ENCODE measurements at regions not wholly inside any gene's neighbourhood (a gene's known extent, or its start where the extent isn't known, plus 50 kb on each side); places are given as distances from the start of the nearest gene placed in this dataset.

GRCh38 chr10:130897815-130898214, 413.7 kb downstream of the TCERG1L start:
- DNase-seq (no peak), ATAC-seq (no peak)
- no peaks in the 10 kb centered on the region for H3K27me3 Mint-ChIP-seq (ENCODE audit: low read depth)
- no peaks in the 10 kb centered on the region for H3K9me3 Mint-ChIP-seq (ENCODE audit: insufficient read depth)
- H3K27ac Mint-ChIP-seq: no peak overlapping the region
- CTCF ChIA-PET: no interaction called here
- no peaks in the 10 kb centered on the region for H3K4me1 Mint-ChIP-seq (ENCODE audit: low read depth)
- no peak overlapping the region for H3K4me3 Mint-ChIP-seq
- no peaks in the 10 kb centered on the region for H3K36me3 Mint-ChIP-seq (ENCODE audit: low read depth)
- POLR2A ChIA-PET: no interaction called here

DNA sequence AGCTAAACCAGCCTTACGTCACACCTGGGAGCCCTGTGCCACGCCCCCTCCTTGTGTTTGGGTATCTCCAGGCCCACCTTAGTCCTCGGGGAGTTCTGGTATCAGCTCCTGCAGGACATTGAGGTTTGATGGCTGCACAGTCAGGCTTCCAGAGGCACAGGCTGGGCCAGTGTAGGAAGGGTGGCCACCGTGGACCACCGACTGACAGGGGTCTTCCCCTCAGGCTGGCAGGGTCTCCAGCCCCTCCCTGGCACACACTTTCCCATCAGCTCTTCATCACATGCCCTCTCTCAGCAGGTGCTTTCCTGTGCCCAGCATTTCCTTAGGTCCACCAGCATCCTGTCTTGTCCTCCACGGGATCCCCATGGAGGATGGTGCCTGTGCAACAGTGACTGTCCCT, 413.1 kb downstream of the TCERG1L start:
- POLR2A ChIA-PET: no interaction called here

DNA sequence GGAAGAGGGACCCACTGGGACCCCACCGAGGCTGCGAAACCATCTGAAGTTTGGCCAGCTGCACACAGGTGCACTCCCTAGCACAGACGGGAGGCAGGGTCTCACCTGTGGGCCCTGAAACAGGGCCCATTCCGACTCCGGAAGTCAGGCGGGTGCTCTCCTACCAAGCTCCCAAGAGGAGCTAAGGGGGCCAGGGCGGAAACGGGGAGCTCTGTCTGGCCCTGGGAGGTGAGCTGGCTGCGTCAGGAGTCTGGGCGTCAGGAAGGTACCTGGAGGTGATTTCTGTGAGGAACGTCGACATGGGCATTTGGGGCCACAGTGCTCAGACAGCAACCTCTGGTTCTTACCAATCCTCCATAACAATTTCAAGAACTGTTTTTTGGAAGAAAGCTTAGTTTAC, 411.7 kb downstream of the TCERG1L start:
- ChIA-PET CTCF (no interaction called here), POLR2A (no interaction called here)
- no peak overlapping the region for H3K27ac Mint-ChIP-seq

More for the DNA sequence above, 413.1 kb downstream of the TCERG1L start:
- DNase-seq: no peak
- H3K27me3 Mint-ChIP-seq (ENCODE audit: low read depth): no peaks in the 10 kb centered on the region
- H3K36me3 Mint-ChIP-seq (ENCODE audit: low read depth): no peaks in the 10 kb centered on the region
- H3K4me3 Mint-ChIP-seq: no peak overlapping the region
- CTCF ChIA-PET: no interaction called here
- no peak for ATAC-seq
- no peak overlapping the region for H3K27ac Mint-ChIP-seq
- H3K4me1 Mint-ChIP-seq (ENCODE audit: low read depth): no peaks in the 10 kb centered on the region
- no peaks in the 10 kb centered on the region for H3K9me3 Mint-ChIP-seq (ENCODE audit: insufficient read depth)

DNA sequence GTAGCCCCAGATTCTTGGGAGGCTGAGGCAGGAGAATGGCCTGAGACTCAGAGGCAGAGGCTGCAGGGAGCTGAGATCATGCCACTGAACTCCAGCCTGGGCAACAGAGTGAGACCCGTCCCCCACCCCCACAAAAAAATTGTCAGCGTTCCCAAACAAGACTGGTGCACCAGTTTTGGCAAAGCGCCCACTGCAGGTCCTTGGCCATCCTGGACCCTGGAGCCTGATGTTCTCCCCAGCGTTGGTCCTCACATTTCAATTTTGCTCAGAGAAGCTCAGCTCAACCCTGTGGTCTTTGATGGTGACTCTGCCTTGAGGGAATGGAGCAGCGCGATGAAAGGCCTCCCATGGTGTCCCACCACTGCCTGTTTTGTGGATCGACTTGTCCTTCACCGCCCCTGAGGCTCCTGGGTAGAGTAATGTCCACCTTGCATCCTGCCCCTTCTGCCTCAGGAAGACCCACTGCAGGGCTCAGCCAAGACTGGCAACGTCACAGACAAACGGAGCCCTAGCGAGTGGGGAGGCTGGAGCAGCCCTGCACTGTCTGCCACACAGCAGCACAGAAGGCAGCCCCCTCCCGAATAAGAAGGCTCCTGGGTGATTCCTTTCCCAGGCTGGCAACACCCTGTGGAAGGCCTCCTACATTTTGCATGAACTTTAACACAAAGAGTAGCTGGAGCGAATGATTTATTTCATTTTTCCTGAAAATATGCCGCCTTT, 410.9 kb downstream of the TCERG1L start:
- H3K4me1 Mint-ChIP-seq (ENCODE audit: low read depth): no peaks in the 10 kb centered on the region
- H3K36me3 Mint-ChIP-seq (ENCODE audit: low read depth): no peaks in the 10 kb centered on the region
- H3K27me3 Mint-ChIP-seq (ENCODE audit: low read depth): no peaks in the 10 kb centered on the region
- no peaks in the 10 kb centered on the region for H3K9me3 Mint-ChIP-seq (ENCODE audit: insufficient read depth)
- H3K4me3 Mint-ChIP-seq: no peak overlapping the region
- CTCF ChIA-PET: no interaction called here
- ATAC-seq (no peak), DNase-seq (no peak)
- POLR2A ChIA-PET: no interaction called here
- no peak overlapping the region for H3K27ac Mint-ChIP-seq

More for the DNA sequence above, 411.7 kb downstream of the TCERG1L start:
- no peak overlapping the region for H3K4me3 Mint-ChIP-seq
- H3K36me3 Mint-ChIP-seq (ENCODE audit: low read depth): no peaks in the 10 kb centered on the region
- no peaks in the 10 kb centered on the region for H3K4me1 Mint-ChIP-seq (ENCODE audit: low read depth)
- DNase-seq: no peak
- H3K9me3 Mint-ChIP-seq (ENCODE audit: insufficient read depth): no peaks in the 10 kb centered on the region
- no peaks in the 10 kb centered on the region for H3K27me3 Mint-ChIP-seq (ENCODE audit: low read depth)
- ATAC-seq: no peak

DNA sequence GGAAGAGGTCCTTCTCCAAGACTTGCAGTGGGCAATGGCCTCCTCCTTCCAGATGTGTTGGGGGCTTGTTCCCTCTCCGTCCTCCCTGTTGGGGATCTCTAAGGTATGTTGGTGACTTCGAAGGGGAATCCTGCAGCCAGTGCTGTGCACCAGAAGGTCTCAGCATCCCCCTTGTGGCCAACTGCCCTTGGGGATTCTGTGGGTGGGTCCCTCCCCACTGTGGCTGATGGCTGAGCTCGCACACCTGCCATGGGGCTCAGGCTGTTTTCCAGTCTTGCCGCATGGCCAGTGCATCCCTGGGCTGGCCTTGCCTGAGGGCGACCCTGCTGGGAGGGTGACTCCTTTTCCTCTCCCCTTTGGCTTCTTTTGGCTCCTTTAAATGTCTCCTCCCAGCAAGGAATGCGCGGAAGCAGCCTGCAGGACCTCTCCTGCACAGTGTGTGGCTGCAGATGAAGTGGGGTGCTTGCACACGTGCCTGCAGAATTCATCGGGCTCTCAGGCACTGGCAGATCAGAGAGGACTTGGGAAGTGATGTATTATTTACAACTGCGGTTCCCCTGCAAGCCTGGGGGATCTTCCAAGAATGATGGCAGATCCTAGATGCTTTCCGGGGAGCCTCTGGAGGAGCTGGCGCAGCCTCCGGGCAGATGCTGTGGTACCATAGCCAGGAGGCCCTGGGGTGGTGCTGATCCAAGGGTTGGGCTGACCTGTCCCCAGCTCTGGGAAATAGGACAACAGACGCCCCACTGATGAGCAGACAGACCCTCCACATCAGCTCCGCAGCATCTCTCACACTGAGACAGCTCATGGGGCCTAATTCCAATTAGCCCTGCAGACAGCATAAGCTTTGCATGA, 410.0 kb downstream of the TCERG1L start:
- Mint-ChIP-seq H3K36me3 (ENCODE audit: low read depth) (no peaks in the 10 kb centered on the region), H3K27me3 (ENCODE audit: low read depth) (no peaks in the 10 kb centered on the region), H3K9me3 (ENCODE audit: insufficient read depth) (no peaks in the 10 kb centered on the region), H3K4me1 (ENCODE audit: low read depth) (no peaks in the 10 kb centered on the region), H3K27ac (no peak overlapping the region), H3K4me3 (no peak overlapping the region)
- no peak for ATAC-seq
- DNase-seq: no peak
- POLR2A ChIA-PET: no interaction called here
- CTCF ChIA-PET: no interaction called here

DNA sequence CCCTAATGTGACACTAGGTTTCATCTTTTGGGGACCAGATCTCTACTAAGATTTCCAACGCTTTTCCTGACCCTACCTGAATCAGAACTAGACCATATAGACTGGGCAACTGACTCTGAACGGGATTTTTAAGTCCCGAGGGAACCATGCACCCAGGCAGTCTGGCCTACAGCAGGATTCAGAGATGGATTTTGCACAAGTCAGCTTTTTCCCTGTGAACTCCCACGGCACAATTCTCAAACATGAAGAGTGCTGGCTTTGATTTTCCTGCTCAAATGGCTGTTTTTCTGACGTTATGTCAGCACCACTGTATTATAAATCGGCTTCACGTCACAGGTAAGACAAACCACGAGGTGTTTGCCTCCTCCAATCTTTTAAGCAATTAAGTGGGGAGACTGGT, 409.1 kb downstream of the TCERG1L start:
- ChIA-PET POLR2A (no interaction called here), CTCF (no interaction called here)
- DNase-seq: no peak
- H3K36me3 Mint-ChIP-seq (ENCODE audit: low read depth): no peaks in the 10 kb centered on the region
- H3K27me3 Mint-ChIP-seq (ENCODE audit: low read depth): no peaks in the 10 kb centered on the region
- no peaks in the 10 kb centered on the region for H3K9me3 Mint-ChIP-seq (ENCODE audit: insufficient read depth)
- H3K4me1 Mint-ChIP-seq (ENCODE audit: low read depth): no peaks in the 10 kb centered on the region
- no peak overlapping the region for H3K4me3 Mint-ChIP-seq
- no peak for ATAC-seq
- no peak overlapping the region for H3K27ac Mint-ChIP-seq

- ChIA-PET CTCF (no interaction called here), POLR2A (no interaction called here)
- no peak for ATAC-seq
- no peaks in the 10 kb centered on the region for H3K36me3 Mint-ChIP-seq (ENCODE audit: low read depth)
- no peaks in the 10 kb centered on the region for H3K4me1 Mint-ChIP-seq (ENCODE audit: low read depth)
- no peak for DNase-seq
- no peaks in the 10 kb centered on the region for H3K9me3 Mint-ChIP-seq (ENCODE audit: insufficient read depth)
- no peaks in the 10 kb centered on the region for H3K27me3 Mint-ChIP-seq (ENCODE audit: low read depth)
- H3K27ac Mint-ChIP-seq: no peak overlapping the region
- H3K4me3 Mint-ChIP-seq: no peak overlapping the region
Measured at GRCh38 chr10:130902929-130903328, 408.6 kb downstream of the TCERG1L start.

DNA sequence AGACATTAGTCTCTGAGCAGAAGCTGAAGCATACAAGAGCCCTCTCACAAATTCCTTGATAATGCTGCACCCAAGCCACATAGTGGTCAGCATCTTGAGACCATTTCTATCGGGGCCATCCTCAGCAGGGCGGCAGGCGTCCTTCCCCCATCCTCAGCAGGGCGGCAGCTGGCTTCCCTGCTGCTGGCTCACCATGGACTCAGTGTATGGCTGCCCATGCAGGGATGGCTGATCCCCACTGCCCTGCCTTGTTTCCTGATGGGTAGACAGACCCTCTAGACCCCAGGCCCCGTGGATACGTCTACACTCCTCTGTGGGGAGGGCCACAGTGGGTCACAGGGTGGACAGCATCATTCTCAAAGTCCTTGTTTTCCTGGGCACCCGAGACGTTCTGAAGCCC, 406.8 kb downstream of the TCERG1L start:
- H3K4me1 Mint-ChIP-seq (ENCODE audit: low read depth): no peaks in the 10 kb centered on the region
- H3K27ac Mint-ChIP-seq: no peak overlapping the region
- DNase-seq (no peak), ATAC-seq (no peak)
- no peak overlapping the region for H3K4me3 Mint-ChIP-seq
- CTCF ChIA-PET: no interaction called here
- H3K36me3 Mint-ChIP-seq (ENCODE audit: low read depth): no peaks in the 10 kb centered on the region
- POLR2A ChIA-PET: no interaction called here
- H3K9me3 Mint-ChIP-seq (ENCODE audit: insufficient read depth): no peaks in the 10 kb centered on the region
- H3K27me3 Mint-ChIP-seq (ENCODE audit: low read depth): no peaks in the 10 kb centered on the region

GRCh38 chr10:130905386-130905785, 406.1 kb downstream of the TCERG1L start:
- no peaks in the 10 kb centered on the region for H3K9me3 Mint-ChIP-seq (ENCODE audit: insufficient read depth)
- POLR2A ChIA-PET: no interaction called here

GRCh38 chr10:130905921-130906320, 405.6 kb downstream of the TCERG1L start:
- POLR2A ChIA-PET: no interaction called here
- no peak overlapping the region for H3K4me3 Mint-ChIP-seq
- no peak for ATAC-seq
- no peaks in the 10 kb centered on the region for H3K4me1 Mint-ChIP-seq (ENCODE audit: low read depth)
- no peaks in the 10 kb centered on the region for H3K36me3 Mint-ChIP-seq (ENCODE audit: low read depth)
- no peak overlapping the region for H3K27ac Mint-ChIP-seq
- no peak for DNase-seq
- no peaks in the 10 kb centered on the region for H3K27me3 Mint-ChIP-seq (ENCODE audit: low read depth)
- CTCF ChIA-PET: no interaction called here
- no peaks in the 10 kb centered on the region for H3K9me3 Mint-ChIP-seq (ENCODE audit: insufficient read depth)

More at GRCh38 chr10:130905386-130905785, 406.1 kb downstream of the TCERG1L start:
- Mint-ChIP-seq H3K27me3 (ENCODE audit: low read depth) (no peaks in the 10 kb centered on the region), H3K36me3 (ENCODE audit: low read depth) (no peaks in the 10 kb centered on the region), H3K4me1 (ENCODE audit: low read depth) (no peaks in the 10 kb centered on the region), H3K4me3 (no peak overlapping the region), H3K27ac (no peak overlapping the region)
- DNase-seq: no peak
- no peak for ATAC-seq
- CTCF ChIA-PET: no interaction called here

GRCh38 chr10:130910848-130911247, 400.7 kb downstream of the TCERG1L start:
- Mint-ChIP-seq H3K27ac (no peak overlapping the region), H3K4me1 (ENCODE audit: low read depth) (no peaks in the 10 kb centered on the region), H3K27me3 (ENCODE audit: low read depth) (no peaks in the 10 kb centered on the region), H3K4me3 (no peak overlapping the region), H3K36me3 (ENCODE audit: low read depth) (no peaks in the 10 kb centered on the region), H3K9me3 (ENCODE audit: insufficient read depth) (no peaks in the 10 kb centered on the region)
- CTCF ChIA-PET: no interaction called here
- POLR2A ChIA-PET: no interaction called here
- no peak for DNase-seq
- no peak for ATAC-seq

DNA sequence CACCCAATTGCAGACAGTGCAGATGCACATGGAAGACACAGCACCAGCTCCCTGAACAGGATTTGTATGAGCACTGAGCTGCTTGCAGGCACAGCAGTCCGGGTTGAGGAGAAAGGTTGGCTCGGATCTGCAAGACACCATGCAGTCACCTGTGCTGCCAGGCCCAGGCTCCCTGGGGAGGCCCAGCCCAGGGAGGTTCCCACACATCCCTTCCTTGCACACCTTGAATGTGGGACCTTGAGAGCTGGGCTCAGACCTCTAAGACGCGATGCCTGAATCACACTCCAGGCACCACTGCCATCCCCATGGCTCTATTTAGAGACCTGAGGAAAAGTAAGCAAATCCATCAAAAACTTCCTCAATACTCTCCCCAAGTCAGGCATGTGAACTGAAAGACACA, 397.7 kb downstream of the TCERG1L start:
- Mint-ChIP-seq H3K27me3 (ENCODE audit: low read depth) (no peaks in the 10 kb centered on the region), H3K9me3 (ENCODE audit: insufficient read depth) (no peaks in the 10 kb centered on the region), H3K4me3 (no peak overlapping the region), H3K4me1 (ENCODE audit: low read depth) (no peaks in the 10 kb centered on the region), H3K36me3 (ENCODE audit: low read depth) (no peaks in the 10 kb centered on the region), H3K27ac (no peak overlapping the region)
- ChIA-PET CTCF (no interaction called here), POLR2A (no interaction called here)
- ATAC-seq (no peak), DNase-seq (no peak)

DNA sequence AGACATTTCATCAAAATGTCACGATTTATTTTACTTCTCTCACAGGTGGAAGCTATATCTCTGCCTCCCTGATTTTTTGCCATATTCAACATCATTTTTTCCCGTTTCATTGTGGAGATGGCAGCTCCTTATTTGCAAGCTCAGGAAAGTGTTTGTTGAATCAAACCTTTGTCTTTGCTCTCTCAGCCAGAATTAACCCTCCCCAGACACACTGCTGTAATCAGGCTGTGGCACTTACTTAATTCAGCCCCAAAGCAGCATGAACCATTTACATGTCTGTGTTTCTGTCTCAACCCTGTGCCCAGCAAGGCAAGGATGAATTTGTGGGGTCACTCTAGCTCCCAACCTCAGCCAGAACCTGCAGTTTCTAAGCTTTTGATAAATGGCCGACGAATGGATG, 397.2 kb downstream of the TCERG1L start:
- no peak overlapping the region for H3K4me3 Mint-ChIP-seq
- no peaks in the 10 kb centered on the region for H3K36me3 Mint-ChIP-seq (ENCODE audit: low read depth)
- H3K27ac Mint-ChIP-seq: no peak overlapping the region
- H3K9me3 Mint-ChIP-seq (ENCODE audit: insufficient read depth): no peaks in the 10 kb centered on the region
- H3K27me3 Mint-ChIP-seq (ENCODE audit: low read depth): no peaks in the 10 kb centered on the region
- no peaks in the 10 kb centered on the region for H3K4me1 Mint-ChIP-seq (ENCODE audit: low read depth)
- DNase-seq (no peak), ATAC-seq (no peak)
- CTCF ChIA-PET: no interaction called here
- POLR2A ChIA-PET: no interaction called here

Data from activated CD8-positive, alpha-beta T cell treated with anti-CD3 and anti-CD28 coated beads, Interleukin-2, amount 10 ng/mL, durations not matched to agents 7 days and 5 days (primary cell).